Coronary artery (tissue), 2 donors: ENCODE measurements at regions not wholly inside any gene's neighbourhood (a gene's known extent, or its start where the extent isn't known, plus 50 kb on each side); places are given as distances from the start of the nearest gene placed in this dataset.

Experiments
- DNase-seq: peaks from one replicate; pipeline ENCODE4 v3.0.0-alpha.2; 2017; ENCODE audit warnings: low spot score
- H3K27ac ChIP-seq, 2 donors: fragments of 200-600 bp; sonication (generic); one replicate each; pipeline ENCODE4 v1.5.1; 2016 to 2019
- H3K4me3 ChIP-seq: fragments of 200-600 bp; sonication (generic); 2 replicates; pipeline ENCODE4 v1.5.1; 2016; ENCODE audit warnings: mild to moderate bottlenecking, moderate library complexity
- TF ChIP-seq, protein P1 (sequence below): fragments of 200-600 bp; sonication (generic); IDR thresholded peaks from one replicate; pipeline ENCODE4 v1.5.1; 2019; ENCODE audit warnings: antibody characterized with exemption

DNA sequence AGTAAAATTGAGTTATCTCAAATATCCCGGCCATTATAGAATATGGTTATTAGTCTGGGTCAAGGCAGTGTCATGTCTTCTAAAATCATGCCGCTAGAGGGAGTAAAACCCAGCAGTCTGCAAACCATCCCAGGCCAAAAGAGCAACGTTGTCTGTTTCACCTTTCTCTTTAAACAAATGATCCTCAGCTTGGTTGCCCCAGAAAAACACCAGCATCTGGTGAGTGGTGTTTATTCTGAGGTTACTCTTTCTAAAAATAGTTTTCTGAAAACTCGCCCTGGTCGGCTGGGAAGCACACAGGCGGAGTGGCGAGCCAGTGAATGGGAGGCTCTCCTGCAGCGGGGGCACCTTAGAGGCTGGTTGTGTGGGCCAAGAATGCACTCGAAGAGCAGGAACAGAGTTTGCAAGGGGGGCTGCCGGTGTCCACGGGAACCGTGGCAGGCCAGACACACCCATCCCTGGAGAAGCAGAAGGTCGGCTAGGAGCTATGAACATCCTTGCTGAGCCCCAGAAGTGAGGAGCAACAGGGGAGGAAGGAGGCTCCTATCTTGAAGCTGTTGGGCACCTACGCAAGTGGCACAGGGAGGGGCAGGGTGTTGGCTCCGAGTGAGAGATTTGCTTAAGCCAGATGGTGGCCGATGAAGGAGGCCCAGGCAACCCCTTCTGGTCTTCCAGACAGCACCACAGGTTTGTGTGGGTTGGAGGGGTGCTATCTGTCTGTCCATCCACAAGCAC lies 297.1 kb downstream of the ETS1 start:
- DNase-seq = no peak
- TF ChIP-seq, protein P1, sequence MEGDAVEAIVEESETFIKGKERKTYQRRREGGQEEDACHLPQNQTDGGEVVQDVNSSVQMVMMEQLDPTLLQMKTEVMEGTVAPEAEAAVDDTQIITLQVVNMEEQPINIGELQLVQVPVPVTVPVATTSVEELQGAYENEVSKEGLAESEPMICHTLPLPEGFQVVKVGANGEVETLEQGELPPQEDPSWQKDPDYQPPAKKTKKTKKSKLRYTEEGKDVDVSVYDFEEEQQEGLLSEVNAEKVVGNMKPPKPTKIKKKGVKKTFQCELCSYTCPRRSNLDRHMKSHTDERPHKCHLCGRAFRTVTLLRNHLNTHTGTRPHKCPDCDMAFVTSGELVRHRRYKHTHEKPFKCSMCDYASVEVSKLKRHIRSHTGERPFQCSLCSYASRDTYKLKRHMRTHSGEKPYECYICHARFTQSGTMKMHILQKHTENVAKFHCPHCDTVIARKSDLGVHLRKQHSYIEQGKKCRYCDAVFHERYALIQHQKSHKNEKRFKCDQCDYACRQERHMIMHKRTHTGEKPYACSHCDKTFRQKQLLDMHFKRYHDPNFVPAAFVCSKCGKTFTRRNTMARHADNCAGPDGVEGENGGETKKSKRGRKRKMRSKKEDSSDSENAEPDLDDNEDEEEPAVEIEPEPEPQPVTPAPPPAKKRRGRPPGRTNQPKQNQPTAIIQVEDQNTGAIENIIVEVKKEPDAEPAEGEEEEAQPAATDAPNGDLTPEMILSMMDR = peak; percentile 74
- Histone ChIP-seq H3K4me3 (peak overlapping the region; percentile 41), H3K27ac (peak overlapping the region in 1 of 2 donors; percentile 66)

DNA sequence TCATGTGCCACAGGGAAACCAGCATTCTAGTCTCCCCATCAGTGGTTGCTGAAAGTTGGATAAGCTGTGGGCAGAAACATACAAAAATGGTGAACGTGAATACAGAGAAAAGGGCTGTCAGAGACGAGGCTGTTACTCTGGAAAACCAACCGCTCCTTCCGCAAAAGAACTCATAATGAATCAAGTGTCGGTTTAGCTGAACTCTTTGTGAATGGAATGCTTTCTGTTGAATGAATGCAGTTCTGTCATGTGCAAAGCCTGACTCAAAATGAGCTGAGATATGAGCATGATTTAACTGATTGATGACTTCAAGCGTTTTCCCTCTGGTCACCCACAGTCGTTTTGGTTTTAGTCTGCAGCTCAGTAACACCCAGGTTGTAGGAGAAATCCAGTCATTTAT lies 298.3 kb downstream of the ETS1 start:
- H3K4me3 ChIP-seq = no peak overlapping the region
- TF ChIP-seq, protein P1 = no peak
- H3K27ac ChIP-seq = no peak overlapping the region
- DNase-seq = no peak

DNA sequence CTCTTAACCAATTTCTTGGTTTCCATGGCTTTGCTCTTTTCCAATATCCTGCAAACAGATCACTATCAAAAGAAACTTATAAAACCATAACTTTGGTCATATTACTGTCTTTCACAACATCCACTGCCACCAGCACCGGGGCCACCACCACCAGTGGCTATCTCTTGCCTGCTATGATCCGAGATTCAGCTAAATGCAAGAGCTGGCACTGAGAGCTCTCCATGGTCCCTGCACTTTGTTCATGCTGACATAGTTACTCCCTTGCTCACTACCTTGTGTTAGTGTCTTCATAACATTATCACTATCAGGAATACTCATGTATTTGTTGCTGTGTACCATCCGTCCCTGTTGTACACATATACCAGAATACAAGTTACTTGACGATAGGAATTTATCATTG lies 299.0 kb downstream of the ETS1 start:
- TF ChIP-seq, protein P1 = no peak
- Histone ChIP-seq H3K27ac (no peak overlapping the region), H3K4me3 (no peak overlapping the region)
- DNase-seq = no peak

DNA sequence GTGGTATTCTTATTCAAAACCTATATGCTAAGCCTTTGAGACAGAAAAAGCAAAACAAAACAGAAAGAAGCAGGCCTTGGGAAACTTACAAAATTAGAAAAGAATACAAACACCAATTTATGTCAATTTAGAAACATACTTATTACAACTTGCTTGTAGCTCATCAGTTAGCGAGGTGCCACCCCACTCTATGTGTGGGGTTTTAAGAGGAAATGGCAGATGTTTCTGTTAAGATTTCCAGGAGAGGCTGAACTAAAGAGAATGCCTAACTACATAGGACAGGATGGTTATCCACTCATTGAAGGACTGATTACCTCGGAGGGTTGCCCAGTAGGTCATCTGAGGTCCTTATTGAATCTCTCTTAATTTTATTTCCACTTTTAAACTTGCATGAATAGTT lies 302.0 kb downstream of the ETS1 start:
- Histone ChIP-seq H3K27ac (no peak overlapping the region), H3K4me3 (no peak overlapping the region)
- TF ChIP-seq, protein P1 = no peak
- no peak for DNase-seq

DNA sequence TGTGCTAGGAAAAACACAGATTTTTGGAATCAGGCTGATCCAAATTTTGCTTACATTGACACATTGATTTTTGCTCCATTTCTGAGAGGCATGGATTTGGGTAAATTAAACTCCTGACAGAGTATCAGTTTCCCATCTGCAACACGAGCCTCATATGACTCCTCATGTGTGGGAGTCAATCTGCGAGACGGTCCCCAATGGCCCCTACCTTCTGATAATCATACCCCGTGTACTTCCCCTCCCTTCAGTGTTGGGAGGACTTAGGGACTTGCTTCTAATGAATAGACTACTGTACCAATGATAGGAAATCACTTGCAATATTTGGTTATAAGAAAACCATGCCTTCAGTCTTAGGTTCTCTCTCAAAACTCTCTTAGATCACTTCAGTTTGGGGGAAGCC lies 302.7 kb downstream of the ETS1 start:
- no peak overlapping the region for H3K27ac ChIP-seq
- TF ChIP-seq, protein P1 = no peak
- DNase-seq = no peak
- H3K4me3 ChIP-seq = no peak overlapping the region

DNA sequence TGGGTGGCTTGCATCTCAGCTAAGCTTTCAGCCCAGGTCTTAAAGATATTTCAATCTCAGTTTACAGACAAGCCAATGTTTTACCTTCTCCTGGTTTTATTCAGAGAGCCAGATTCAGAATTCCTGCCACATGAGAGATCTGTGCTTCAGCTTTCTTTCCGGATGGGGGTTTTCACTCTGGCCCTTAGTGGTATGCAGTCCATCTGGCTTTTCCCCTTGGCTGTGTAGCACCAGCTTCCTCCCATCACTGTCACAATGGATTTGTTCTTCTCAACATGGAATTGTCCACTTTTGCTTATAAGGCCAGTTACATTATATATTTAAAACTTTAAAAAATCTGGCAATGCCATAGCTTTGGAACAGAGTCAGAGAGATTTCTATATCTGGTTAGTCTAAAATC lies 303.9 kb downstream of the ETS1 start:
- no peak for DNase-seq
- TF ChIP-seq, protein P1 = no peak
- Histone ChIP-seq H3K4me3 (no peak overlapping the region), H3K27ac (no peak overlapping the region)

DNA sequence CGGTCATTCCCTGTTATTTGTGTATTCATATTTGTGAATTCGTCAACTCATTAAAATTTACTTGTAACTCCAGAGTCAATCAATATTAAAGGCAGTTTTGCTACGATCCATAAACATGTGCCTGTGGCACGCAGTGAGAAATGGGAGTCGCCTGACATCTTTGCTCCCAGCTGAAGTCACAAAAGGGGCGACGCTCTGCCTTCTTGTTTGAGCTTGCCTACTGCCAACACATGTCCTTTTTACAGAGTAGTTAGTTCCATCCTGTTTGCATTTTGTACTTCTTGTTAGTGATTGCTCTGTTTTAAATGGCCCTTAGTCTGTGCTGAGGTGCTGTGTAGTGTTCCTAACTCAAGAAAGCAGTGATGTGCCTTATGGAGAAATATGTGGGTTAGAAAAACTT lies 305.3 kb downstream of the ETS1 start:
- Histone ChIP-seq H3K27ac (no peak overlapping the region), H3K4me3 (no peak overlapping the region)
- DNase-seq = no peak
- TF ChIP-seq, protein P1 = no peak
